HG02885 (cell line): ENCODE measurements at regions not wholly inside any gene's neighbourhood (a gene's known extent, or its start where the extent isn't known, plus 50 kb on each side); places are given as distances from the start of the nearest gene placed in this dataset.

Experiments used
- ATAC-seq: cut with Tn5 transposase; IDR thresholded peaks from one replicate; pipeline ENCODE4 v1.9.1; 2021; ENCODE audit warnings: mild to moderate bottlenecking; ENCODE audit not compliant: unreplicated experiment, poor library complexity

- ATAC-seq = no peak
Measured at GRCh38 chr15:53401503-53401902, 358.0 kb downstream of the WDR72 start.

- ATAC-seq = no peak
Measured at GRCh38 chr15:53400986-53401385, 358.5 kb downstream of the WDR72 start.

- no peak for ATAC-seq
Measured at GRCh38 chr15:53397041-53397616, 362.3 kb downstream of the WDR72 start.

- no peak for ATAC-seq
Measured at GRCh38 chr15:53395871-53396270, 363.6 kb downstream of the WDR72 start.

GRCh38 chr15:53390549-53390948, 368.9 kb downstream of the WDR72 start:
- ATAC-seq = no peak

GRCh38 chr15:53389271-53390037, 370.0 kb downstream of the WDR72 start:
- no peak for ATAC-seq

DNA sequence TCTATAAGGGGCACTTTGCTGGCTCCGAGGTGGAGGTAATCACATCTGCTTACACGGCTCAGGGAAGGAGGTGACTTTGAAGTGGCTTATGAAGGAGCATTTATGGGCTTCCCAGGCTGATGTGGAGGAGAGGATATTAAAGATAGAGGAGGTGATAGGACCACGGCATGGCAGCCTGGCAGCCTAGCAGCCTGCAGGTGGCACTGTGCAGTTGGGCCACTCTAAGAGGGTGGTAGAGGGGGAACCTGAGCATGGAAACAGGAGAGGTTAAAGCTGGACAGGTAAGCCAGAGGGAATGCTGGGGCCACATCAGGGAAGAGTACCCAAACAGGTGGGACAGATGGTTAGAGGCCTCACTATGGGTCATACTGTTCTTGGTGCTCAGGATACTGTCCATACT, 375.0 kb downstream of the WDR72 start:
- ATAC-seq = no peak

DNA sequence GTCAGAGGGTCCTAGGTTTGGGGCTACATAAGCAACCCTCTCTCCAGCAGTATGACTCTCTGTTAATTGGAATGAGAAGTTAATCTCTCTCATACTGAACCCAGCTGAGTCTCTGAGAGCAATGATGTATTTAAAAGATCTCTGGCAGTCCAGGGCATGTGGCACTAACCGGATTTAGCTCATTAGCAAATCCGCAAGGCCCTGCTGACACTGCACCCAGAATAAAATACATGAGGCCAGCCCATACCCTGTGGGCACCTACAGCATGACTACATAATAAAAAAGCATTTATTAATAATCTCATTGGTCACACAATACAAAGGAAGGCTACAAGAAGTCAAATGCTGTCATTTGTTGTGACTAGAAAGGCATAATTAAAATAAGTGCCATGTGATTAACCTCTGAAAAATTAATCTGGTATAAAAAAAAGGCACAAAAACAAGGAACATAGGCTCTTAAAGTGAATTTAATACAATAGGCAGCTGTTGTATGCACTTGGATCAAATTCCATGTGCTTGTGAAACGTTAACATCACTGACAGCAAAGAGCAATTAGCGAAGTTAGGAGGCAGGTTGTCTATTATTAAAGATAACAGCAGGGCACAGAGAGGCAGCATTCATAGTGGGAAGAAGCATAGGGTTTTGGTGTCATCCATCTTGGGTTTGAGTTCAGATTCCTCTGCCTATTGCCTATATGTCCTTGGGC, 381.2 kb downstream of the WDR72 start:
- no peak for ATAC-seq

DNA sequence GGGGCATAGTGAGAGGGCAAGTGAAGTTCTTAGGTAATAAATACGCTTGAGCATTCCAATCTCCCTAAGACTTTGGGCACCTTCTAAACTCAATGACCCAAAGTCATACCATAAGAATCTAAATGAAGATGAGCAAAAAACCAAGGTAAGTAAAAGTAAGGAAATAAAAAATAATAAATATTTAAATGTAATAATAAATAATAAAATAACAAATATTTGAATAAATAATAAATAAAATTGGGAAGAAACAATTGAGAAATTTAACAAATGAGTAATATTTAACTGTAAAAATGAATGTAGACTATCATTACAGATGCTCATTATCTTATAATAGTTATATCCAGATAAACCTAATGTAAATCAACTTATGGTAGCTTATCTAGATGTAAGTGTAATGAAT, 391.7 kb downstream of the WDR72 start:
- ATAC-seq = no peak

DNA sequence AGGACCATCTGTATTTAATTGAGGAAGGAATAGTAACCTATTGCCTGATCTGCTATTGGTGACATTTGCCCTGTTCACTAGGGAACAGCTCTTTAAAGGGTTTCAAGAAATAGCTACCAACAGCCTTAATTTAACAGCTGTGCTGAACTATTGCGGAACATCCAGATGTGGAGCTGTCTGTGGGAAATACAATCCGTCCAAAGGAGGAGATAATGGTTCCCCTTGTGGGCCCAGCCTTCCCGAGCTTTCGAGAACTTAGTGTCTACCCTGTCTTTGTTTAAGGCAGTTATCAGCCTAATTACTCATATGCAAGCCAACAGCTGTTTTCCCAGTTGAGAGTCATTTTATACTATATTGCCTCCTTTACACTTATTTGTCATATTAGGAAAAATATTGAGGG, 398.6 kb downstream of the WDR72 start:
- ATAC-seq = no peak

- ATAC-seq = no peak
Measured at GRCh38 chr15:53359038-53359437, 400.4 kb downstream of the WDR72 start.

GRCh38 chr15:53354874-53355273, 404.6 kb downstream of the WDR72 start:
- ATAC-seq = no peak

- no peak for ATAC-seq
Measured at GRCh38 chr15:53351373-53351772, 408.1 kb downstream of the WDR72 start.

DNA sequence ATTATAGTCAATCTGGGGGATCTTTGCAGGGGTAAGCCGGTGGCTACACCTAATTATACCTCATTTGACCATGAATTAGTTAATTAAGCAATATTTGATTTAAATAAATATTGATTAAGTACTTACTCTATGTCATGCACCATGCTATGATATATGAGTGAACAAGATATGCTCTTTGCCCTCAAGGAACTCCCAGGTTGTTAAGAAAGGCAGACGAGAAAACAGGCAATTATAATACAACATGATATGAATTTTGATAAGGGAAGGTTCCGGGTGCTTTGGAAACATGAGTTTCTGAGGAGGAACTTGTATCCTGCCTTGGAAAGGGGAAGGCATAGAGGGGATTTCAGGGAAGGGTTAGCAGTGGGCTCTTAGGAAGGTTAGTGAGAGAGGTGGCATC, 412.9 kb downstream of the WDR72 start:
- ATAC-seq = no peak

GRCh38 chr15:53331328-53332190, 427.9 kb downstream of the WDR72 start:
- no peak for ATAC-seq

DNA sequence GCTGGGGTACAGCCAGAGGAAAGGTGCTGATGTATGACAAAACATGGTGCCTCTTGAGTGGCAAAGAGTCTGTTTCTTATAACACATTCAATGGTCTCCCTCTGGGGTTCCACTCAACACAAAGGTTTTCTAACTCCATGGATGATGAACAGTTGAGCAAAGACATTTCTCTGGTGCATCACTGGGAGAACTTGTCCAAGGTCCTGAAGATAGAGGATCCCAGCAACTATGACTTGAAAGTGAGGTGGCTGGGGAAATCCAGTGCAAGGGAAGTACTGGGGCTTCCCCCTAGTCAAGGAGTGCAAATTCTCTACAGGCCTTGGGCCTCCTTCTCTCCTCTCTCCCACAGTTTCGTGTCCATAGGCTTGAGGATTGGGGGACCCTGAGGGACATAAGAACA, 431.1 kb downstream of the WDR72 start:
- no peak for ATAC-seq

DNA sequence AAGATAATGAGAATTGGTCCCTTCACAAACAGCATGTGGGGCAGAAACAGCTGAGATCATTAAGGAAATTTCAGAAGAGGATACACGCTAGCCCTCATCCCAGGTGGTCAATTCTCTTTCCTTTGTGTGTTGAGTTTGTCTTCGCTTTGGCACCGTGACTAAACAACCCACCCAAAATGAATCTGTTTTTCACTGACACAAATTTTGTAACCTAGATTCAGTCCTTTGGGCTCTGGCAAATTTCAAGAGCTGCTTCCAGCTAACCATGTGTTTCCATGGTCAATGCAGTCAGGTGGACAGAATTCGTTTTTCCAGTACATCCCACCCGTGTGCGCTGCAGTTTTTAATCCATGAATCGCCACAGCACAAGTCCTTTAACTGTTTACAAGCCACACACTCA, 435.4 kb downstream of the WDR72 start:
- ATAC-seq = no peak

- ATAC-seq = no peak
Measured at GRCh38 chr15:53323191-53323590, 436.3 kb downstream of the WDR72 start.

DNA sequence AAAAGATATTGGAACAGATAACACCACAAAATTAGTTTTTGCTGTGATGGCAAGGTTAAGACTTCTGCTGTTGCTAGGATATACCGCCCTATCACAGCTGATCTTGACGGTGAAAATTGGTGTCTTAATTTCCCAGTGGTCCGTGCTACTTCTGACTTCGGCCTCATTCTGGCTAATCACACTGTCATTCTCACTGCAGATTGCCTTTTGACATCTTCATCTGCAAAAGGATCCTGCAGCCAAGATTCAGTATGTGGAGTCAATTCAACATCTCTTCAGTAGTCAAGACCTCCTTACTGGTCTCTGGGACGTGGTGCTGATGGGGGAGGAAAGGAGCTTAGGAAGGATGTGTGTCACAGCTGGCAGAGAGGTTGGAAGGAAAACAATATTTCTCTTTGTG, 438.6 kb downstream of the WDR72 start:
- no peak for ATAC-seq

DNA sequence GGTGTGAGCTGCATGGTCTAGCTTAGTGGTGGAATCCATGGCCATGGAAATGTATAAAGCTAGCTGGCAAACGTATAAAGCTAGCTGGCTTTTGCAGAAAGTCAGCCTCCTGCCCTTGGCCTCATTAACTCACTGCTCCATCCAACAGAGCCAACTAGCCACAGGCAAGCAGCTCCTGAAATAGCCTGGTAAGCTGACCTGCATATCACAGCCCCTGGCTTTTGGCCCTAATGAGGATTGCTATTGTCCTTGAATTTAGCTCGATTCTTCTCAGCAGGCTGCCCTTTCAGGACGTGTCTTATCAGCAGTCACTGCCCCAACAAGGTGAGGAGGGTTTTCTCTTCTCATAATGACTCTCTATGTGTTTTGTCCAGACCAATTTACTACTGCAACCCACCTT, 446.8 kb downstream of the WDR72 start:
- no peak for ATAC-seq

DNA sequence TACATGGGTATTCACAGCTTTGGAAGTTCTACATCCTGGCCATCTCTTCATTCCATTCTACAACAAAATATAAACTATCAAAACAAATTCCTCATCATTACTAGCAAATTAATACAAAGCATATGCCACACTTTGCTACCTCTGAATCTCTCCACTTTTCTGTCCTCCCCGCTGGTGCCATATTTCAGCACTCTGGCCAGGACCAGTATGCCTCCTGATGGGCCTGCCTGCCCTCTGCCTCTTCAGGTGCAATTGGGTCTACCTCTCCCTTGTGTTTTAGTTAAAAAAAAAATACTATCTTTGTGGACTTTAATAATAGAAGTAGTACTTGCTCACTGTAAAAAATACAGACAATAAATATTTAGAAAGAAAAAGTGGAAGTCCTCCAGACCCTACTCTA, 448.8 kb downstream of the WDR72 start:
- no peak for ATAC-seq
